ENCODE measurements at regions not wholly inside any gene's neighbourhood (a gene's known extent, or its start where the extent isn't known, plus 50 kb on each side); places are given as distances from the start of the nearest gene placed in this dataset.

GRCh38 chr4:41487868-41488440, 50.0 kb upstream of the LIMCH1 start:
- no peak for TF ChIP-seq CTCF (IDR thresholded peaks at IDR 0.05; ENCODE audit: poor library complexity)
- no peak for TF ChIP-seq EZH2 (IDR thresholded peaks at IDR 0.05; ENCODE audit: borderline replicate concordance)
- no peak for TF ChIP-seq EZH2phosphoT487 (IDR thresholded peaks at IDR 0.05; ENCODE audit: low read depth, severe bottlenecking, unreplicated experiment)
- no peak for DNase-seq (ENCODE audit: low spot score)
- H3K4me2 ChIP-seq, result no peak overlapping the region
- no peaks in the 10 kb centered on the region for H3K36me3 ChIP-seq (replicated peaks; ENCODE audit: insufficient read depth, low read depth)
- no peak overlapping the region for H3K4me3 ChIP-seq
- no peaks in the 10 kb centered on the region for H3K9me3 ChIP-seq (ENCODE audit: low read depth)
- no peaks in the 10 kb centered on the region for H3K27me3 ChIP-seq
- no peaks in the 10 kb centered on the region for H4K20me1 ChIP-seq (ENCODE audit: insufficient read depth, poor library complexity, severe bottlenecking)
- H3K4me1 ChIP-seq (ENCODE audit: insufficient read depth), result no peaks in the 10 kb centered on the region
- no peak overlapping the region for H3K27ac ChIP-seq
- H2AFZ ChIP-seq, result no peak overlapping the region
- no peaks in the 10 kb centered on the region for H3K79me2 ChIP-seq
- no peaks in the 10 kb centered on the region for H3K9me2 ChIP-seq (replicated peaks; ENCODE audit: insufficient read depth)
- WGBS (ENCODE audit: low lambda C conversion rate, missing lambda C conversion rate), result 89% methylated on average over 4 of the region's 4 CpGs
